Mucosa of rectum (tissue), 2 donors: ENCODE measurements at regions not wholly inside any gene's neighbourhood (a gene's known extent, or its start where the extent isn't known, plus 50 kb on each side); places are given as distances from the start of the nearest gene placed in this dataset.

Experiments used
- H3K27ac ChIP-seq, 2 donors: one replicate each; pipeline ENCODE4 v1.7.0; 2013; ENCODE audit warnings: inconsistent platforms in 2 of 2, low read depth in 2 of 2, low read length in 2 of 2
- H3K27me3 ChIP-seq, 2 donors: one replicate each; pipeline ENCODE4 v1.7.0; 2013; ENCODE audit warnings: low read length in 2 of 2; ENCODE audit not compliant: control insufficient read depth in 2 of 2, insufficient read depth in 2 of 2
- H3K36me3 ChIP-seq, 2 donors: one replicate each; pipeline ENCODE4 v1.7.0; 2013; ENCODE audit warnings: low read length in 2 of 2; ENCODE audit not compliant: control insufficient read depth in 2 of 2, insufficient read depth in 2 of 2
- H3K4me1 ChIP-seq, 2 donors: one replicate each; pipeline ENCODE4 v1.7.0; 2013; ENCODE audit warnings: low read length in 2 of 2, mild to moderate bottlenecking in 1 of 2; ENCODE audit not compliant: control insufficient read depth in 2 of 2, insufficient read depth in 2 of 2
- H3K4me3 ChIP-seq, 2 donors: one replicate each; pipeline ENCODE4 v1.7.0; 2013; ENCODE audit warnings: low read length in 2 of 2
- H3K9ac ChIP-seq, 2 donors: one replicate each; pipeline ENCODE4 v1.7.0; 2013; ENCODE audit warnings: low read length in 2 of 2, low read depth in 1 of 2, mild to moderate bottlenecking in 1 of 2
- H3K9me3 ChIP-seq, 2 donors: one replicate each; pipeline ENCODE4 v1.7.0; 2013; ENCODE audit warnings: low read length in 2 of 2; ENCODE audit not compliant: control insufficient read depth in 2 of 2
- donor health status: healthy.
- donor health status: Normal muscosa, but diverticular disease.

GRCh38 chr4:14428125-14428524 lies 574.2 kb upstream of the CPEB2 start:
- no peak overlapping the region for H3K9ac ChIP-seq
- H3K9me3 ChIP-seq = no peaks in the 10 kb centered on the region
- no peak overlapping the region for H3K27ac ChIP-seq
- H3K4me1 ChIP-seq = no peaks in the 10 kb centered on the region
- H3K27me3 ChIP-seq = no peaks in the 10 kb centered on the region
- H3K36me3 ChIP-seq = no peaks in the 10 kb centered on the region
- H3K4me3 ChIP-seq = no peak overlapping the region

- H3K27ac ChIP-seq = no peak overlapping the region
Observed at GRCh38 chr4:14431155-14432134, 570.8 kb upstream of the CPEB2 start.

GRCh38 chr4:14434483-14434882 lies 567.8 kb upstream of the CPEB2 start:
- H3K9ac ChIP-seq = no peak overlapping the region
- no peaks in the 10 kb centered on the region for H3K9me3 ChIP-seq
- no peaks in the 10 kb centered on the region for H3K4me1 ChIP-seq
- no peaks in the 10 kb centered on the region for H3K27me3 ChIP-seq
- no peak overlapping the region for H3K4me3 ChIP-seq
- H3K27ac ChIP-seq = no peak overlapping the region
- H3K36me3 ChIP-seq = no peaks in the 10 kb centered on the region

More at GRCh38 chr4:14431155-14432134, 570.8 kb upstream of the CPEB2 start:
- Histone ChIP-seq H3K9ac (no peak overlapping the region), H3K4me1 (no peaks in the 10 kb centered on the region), H3K9me3 (no peaks in the 10 kb centered on the region), H3K36me3 (no peaks in the 10 kb centered on the region), H3K27me3 (no peaks in the 10 kb centered on the region), H3K4me3 (no peak overlapping the region)

GRCh38 chr4:14434916-14435315 lies 567.4 kb upstream of the CPEB2 start:
- Histone ChIP-seq H3K4me3 (no peak overlapping the region), H3K9ac (no peak overlapping the region), H3K27ac (no peak overlapping the region), H3K4me1 (no peaks in the 10 kb centered on the region), H3K27me3 (no peaks in the 10 kb centered on the region), H3K36me3 (no peaks in the 10 kb centered on the region), H3K9me3 (no peaks in the 10 kb centered on the region)

- no peaks in the 10 kb centered on the region for H3K4me1 ChIP-seq
- H3K27me3 ChIP-seq = no peaks in the 10 kb centered on the region
- H3K9ac ChIP-seq = no peak overlapping the region
- no peak overlapping the region for H3K27ac ChIP-seq
- no peaks in the 10 kb centered on the region for H3K36me3 ChIP-seq
- no peak overlapping the region for H3K4me3 ChIP-seq
- no peaks in the 10 kb centered on the region for H3K9me3 ChIP-seq
Observed at GRCh38 chr4:14441561-14441960, 560.7 kb upstream of the CPEB2 start.

GRCh38 chr4:14445882-14446281 lies 556.4 kb upstream of the CPEB2 start:
- Histone ChIP-seq H3K27ac (no peak overlapping the region), H3K9me3 (no peaks in the 10 kb centered on the region), H3K9ac (no peak overlapping the region), H3K4me1 (no peaks in the 10 kb centered on the region), H3K4me3 (no peak overlapping the region), H3K27me3 (no peaks in the 10 kb centered on the region), H3K36me3 (no peaks in the 10 kb centered on the region)

- Histone ChIP-seq H3K27ac (no peak overlapping the region), H3K4me1 (no peaks in the 10 kb centered on the region), H3K9ac (no peak overlapping the region), H3K9me3 (no peaks in the 10 kb centered on the region), H3K36me3 (no peaks in the 10 kb centered on the region), H3K4me3 (no peak overlapping the region), H3K27me3 (no peaks in the 10 kb centered on the region)
Observed at GRCh38 chr4:14446311-14446710, 556.0 kb upstream of the CPEB2 start.

- Histone ChIP-seq H3K4me1 (no peaks in the 10 kb centered on the region), H3K27me3 (no peaks in the 10 kb centered on the region), H3K27ac (no peak overlapping the region)
Observed at GRCh38 chr4:14446904-14447303, 555.4 kb upstream of the CPEB2 start.

GRCh38 chr4:14449308-14449707 lies 553.0 kb upstream of the CPEB2 start:
- H3K4me1 ChIP-seq = no peaks in the 10 kb centered on the region
- H3K4me3 ChIP-seq = no peak overlapping the region
- H3K27me3 ChIP-seq = no peaks in the 10 kb centered on the region
- H3K9me3 ChIP-seq = no peaks in the 10 kb centered on the region
- H3K9ac ChIP-seq = no peak overlapping the region
- H3K27ac ChIP-seq = no peak overlapping the region
- H3K36me3 ChIP-seq = no peaks in the 10 kb centered on the region

More at GRCh38 chr4:14446904-14447303, 555.4 kb upstream of the CPEB2 start:
- no peak overlapping the region for H3K4me3 ChIP-seq
- H3K9ac ChIP-seq = no peak overlapping the region
- no peaks in the 10 kb centered on the region for H3K9me3 ChIP-seq
- no peaks in the 10 kb centered on the region for H3K36me3 ChIP-seq

- H3K9me3 ChIP-seq = no peaks in the 10 kb centered on the region
- no peaks in the 10 kb centered on the region for H3K4me1 ChIP-seq
- no peaks in the 10 kb centered on the region for H3K27me3 ChIP-seq
- H3K4me3 ChIP-seq = no peak overlapping the region
- H3K36me3 ChIP-seq = no peaks in the 10 kb centered on the region
- no peak overlapping the region for H3K27ac ChIP-seq
- no peak overlapping the region for H3K9ac ChIP-seq
Observed at GRCh38 chr4:14452001-14452400, 550.3 kb upstream of the CPEB2 start.
